Loucy (cell line): ENCODE measurements at regions not wholly inside any gene's neighbourhood (a gene's known extent, or its start where the extent isn't known, plus 50 kb on each side); places are given as distances from the start of the nearest gene placed in this dataset.

Experiments used
- CTCF ChIP-seq: fragments of 200-600 bp; sonication (generic); conservative IDR thresholded peaks from 2 replicates; pipeline ENCODE4 v1.5.1; 2014; ENCODE audit warnings: mild to moderate bottlenecking, antibody characterized with exemption, low read length
- EZH2phosphoT487 ChIP-seq: fragments of 200-600 bp; IDR thresholded peaks from 2 replicates; pipeline ENCODE4 v1.6.1; 2018; ENCODE audit warnings: antibody characterized with exemption, mild to moderate bottlenecking, moderate library complexity, borderline replicate concordance

- TF ChIP-seq CTCF (no peak), EZH2phosphoT487 (no peak)
Observed at GRCh38 chr20:61189534-61189933, 62.5 kb upstream of the CDH4 start.
